EH (cell line): ENCODE measurements at regions not wholly inside any gene's neighbourhood (a gene's known extent, or its start where the extent isn't known, plus 50 kb on each side); places are given as distances from the start of the nearest gene placed in this dataset.

Experiments
- DNase-seq: peaks from one replicate; pipeline ENCODE4 v3.0.0-alpha.2; 2015; ENCODE audit warnings: low read depth

DNA sequence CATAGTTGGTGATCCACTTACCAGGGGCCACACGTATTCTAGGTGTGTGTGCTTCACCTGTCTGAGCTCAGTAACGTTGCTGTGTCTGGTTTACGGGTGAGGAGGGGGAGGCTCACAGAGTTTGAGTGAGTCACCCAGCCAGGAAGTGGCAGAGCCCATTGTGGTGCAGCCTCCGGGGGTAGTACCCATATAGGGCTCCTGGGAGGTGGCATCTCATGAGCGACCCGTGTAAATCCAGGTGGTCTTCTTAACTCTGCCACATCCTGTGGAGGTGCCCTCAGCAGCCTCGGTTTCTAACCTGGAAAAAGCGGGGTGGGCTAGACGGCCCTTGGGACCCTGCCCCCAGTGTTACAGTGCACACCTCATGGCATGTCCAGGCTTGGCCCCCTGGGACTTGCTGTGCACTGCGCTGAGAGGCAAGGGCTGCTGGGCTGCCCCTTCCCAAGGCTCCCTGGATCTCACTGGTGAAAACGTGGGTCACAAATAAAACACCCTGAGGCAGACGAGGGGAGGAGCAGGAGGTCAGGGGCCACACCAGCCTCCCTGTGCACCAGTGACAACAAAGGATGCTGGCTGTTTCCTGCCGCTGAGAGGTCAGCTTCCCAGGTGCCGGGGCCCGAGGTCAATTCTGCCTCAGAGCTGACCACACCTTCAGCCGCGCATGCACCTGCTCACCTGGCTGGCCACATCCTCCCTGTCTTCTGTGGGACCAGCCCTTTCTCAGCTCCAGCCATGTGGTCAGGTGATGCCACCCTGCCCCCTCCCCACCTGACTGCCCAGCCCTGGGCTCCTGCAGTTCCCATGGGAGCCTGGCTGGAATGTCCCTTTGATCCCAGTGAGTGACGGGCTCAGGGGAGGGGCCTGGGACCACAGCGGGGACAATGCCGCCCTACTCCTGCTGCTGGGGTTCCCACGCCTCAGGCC, 305.1 kb downstream of the CTTN start:
- DNase-seq: no peak

GRCh38 chr11:70705097-70705496, 306.8 kb downstream of the CTTN start:
- no peak for DNase-seq

DNA sequence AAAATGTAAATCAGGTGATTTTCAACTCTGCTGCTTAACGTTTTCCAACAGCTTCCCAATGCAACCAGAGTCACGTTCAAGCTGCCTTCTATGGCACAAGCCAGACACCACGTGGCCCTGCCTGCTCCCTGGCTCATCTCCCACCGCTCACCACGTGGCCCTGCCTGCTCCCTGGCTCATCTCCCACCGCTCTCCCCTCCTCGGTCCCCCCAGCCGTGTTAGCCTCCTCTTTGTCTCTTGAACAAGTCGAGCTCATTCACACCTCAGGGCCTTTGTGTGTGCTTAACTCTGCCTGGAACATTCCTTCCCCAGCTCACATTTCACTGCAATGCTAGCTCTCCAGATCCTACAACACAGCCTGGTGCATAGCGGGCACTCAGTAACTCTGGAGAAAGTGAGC, 307.6 kb downstream of the CTTN start:
- no peak for DNase-seq

GRCh38 chr11:70707821-70708220, 309.5 kb downstream of the CTTN start:
- no peak for DNase-seq

- DNase-seq: no peak
These were observed 311.3 kb downstream of the CTTN start for GRCh38 chr11:70709596-70709995.

- no peak for DNase-seq
These were observed 311.9 kb downstream of the CTTN start for GRCh38 chr11:70710192-70710591.

DNA sequence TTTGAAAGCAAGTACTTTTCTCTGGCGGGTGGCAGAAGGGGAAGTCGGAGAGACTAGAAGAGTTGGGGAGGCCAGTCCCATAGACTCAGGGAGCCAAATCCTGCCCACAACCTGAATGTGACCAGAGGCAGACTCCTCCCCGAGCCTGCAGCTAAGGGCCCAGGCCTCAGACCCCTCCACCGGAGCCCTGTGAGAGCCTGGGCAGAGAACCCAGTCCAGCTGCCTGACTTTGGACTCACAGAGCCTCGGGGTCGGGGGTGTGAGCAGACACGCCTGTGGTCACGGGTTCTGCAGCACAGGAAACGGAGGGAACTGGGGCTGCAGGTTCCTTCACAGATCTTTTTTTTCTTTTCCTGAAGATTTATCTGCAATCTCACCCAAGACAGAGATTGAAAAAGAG, 312.3 kb downstream of the CTTN start:
- DNase-seq: no peak

- no peak for DNase-seq
These were observed 313.0 kb downstream of the CTTN start for GRCh38 chr11:70711095-70711910.

GRCh38 chr11:70711911-70712185, 313.5 kb downstream of the CTTN start:
- no peak for DNase-seq

- DNase-seq: no peak
These were observed 314.1 kb downstream of the CTTN start for GRCh38 chr11:70712471-70712870.

DNA sequence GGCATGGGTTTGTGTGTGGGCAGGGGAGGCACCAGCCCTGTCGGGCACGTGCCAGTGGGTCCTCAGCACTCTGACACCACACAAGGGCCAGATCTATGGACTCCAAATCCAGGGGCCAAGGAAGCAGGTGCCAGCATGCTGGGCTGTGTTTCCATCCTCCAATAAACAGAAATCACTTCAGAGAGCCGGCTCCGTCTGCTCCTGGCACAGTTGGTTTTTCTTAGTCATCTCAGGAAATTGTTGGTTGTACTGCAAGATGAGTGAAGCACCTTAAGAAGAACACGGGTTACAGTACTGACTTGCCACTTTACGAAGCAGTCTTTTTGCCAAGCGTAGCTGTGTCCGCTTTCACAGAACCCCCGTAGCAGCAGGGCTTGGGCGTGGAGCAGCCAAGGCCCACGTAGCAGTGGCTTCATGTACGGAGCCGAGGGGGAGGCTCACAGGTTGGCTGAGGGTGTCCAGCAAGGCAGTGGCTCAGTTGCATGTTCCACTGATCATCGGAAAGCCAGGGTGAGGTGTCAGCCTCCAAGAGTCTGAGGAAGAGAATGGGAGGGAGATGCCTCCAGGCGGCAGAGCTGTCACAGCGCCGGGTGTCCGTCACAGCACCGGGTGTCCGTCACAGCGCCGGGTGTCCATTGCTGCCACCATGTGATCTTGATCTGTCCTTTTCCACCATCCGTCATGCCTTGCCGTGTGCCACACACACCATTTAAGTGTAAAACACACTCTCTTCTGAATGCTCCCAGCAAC, 314.9 kb downstream of the CTTN start:
- DNase-seq: no peak

DNA sequence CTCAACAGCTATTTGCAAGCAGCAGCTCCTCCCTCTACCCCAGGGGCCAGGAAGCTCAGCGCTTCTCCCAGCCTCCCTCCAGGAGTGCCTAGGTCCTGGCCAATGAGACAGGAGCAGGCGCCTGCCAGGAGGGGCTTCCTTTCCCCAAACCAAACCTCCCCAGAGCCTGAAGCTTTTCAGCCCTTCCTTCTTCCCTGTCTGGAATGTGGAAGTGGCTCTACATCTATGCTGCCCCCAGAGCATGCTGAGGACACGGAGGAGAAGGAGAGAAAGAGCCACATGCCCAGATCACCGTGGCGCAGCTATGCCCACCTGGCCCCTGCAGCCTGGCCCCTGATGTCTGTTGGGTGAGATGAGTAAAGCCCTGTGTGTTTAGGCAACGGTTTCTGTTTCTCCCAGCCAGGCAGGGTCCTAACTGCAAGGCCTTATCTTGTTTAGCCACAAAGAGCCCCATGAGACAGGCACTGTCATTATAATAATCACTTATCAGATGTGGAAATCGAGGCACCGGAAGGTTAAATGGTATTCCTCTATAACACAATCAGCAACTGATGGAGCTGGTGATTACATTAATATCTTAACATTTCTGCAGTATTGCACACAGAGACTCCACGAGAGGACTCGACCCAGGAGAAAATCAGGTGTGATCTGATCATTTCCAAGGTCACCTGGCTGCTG, 315.8 kb downstream of the CTTN start:
- no peak for DNase-seq

GRCh38 chr11:70715166-70715951, 317.0 kb downstream of the CTTN start:
- DNase-seq: no peak

DNA sequence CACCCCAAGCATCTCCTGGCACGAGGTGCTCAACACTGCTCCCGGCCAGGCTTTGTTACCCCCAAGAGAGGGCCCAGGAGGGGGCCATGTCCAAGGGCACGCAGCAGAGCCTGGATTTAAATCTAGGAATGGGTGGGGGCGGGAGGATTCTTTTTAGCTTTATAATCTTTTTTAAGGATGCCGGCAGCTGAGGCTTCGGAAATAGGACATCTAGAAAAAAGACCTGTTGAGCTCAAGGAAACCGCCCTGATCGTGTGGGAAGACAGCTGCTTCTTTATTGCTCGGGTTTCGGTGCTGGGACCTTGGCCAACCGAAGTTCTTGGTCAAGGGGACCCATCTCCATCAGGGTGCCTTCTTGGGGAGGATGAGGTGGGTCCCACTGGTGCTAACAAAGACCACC, 317.9 kb downstream of the CTTN start:
- no peak for DNase-seq

DNA sequence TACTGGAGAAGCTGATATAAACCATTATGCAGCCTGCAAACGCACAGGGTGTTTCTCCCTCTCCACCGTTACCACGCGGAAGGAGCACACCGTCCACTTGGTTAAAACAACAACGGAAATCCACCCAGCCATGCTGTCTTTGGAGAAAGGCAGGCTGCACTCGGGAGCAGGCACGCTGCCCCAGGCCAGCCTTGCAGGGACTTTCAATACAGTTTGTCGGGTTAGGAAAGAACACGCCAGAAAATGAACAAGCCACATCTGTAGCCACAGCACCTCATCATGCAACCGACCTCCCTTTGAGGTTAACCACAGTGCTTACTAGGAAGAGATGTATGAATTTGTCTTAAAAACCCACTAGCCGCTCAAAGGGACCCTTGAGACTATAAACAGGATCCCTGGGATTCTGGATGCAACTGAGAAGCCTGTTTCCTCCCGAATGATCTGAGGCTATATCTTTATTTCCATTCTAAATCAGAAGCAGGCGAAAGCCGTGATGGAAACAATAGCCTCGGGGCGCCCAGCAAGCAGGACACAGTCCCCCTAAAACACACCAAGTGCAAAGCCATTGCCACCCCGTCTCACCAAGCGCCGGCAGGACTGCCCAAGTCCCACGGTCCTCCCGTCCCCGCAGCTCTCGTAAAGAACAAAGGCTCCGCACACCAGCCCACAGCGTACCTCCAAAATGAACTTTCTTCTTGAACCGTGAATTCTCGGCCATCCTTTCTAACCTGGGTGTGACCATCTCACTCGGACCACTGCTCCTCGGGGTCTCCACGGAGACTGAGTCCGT, 318.9 kb downstream of the CTTN start:
- no peak for DNase-seq

GRCh38 chr11:70717936-70718595, 319.7 kb downstream of the CTTN start:
- DNase-seq: no peak

- no peak for DNase-seq
These were observed 321.2 kb downstream of the CTTN start for GRCh38 chr11:70719516-70719915.

DNA sequence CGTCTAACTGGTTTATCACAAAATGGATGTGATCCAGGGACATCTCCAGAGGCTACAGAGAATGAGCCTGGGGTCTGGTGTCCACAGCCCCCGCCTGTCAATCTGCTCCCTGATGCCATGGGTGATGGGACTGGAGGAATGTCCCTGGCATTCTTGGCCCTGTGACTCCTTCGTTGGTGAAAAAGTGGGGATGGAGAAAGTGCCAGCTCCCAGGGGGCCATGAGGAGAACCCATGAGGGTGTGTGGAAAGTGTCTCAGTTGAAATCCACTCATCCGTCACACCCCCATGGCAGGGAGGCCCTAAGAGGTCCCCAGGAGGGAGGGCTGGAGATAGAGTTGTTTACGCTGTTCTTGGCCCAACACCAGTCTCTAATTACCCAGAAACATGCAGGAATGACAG, 322.0 kb downstream of the CTTN start:
- no peak for DNase-seq

GRCh38 chr11:70721006-70721405, 322.7 kb downstream of the CTTN start:
- no peak for DNase-seq

GRCh38 chr11:70725278-70725677, 326.9 kb downstream of the CTTN start:
- no peak for DNase-seq
